Ovary (tissue), 3 donors: ENCODE measurements at regions not wholly inside any gene's neighbourhood (a gene's known extent, or its start where the extent isn't known, plus 50 kb on each side); places are given as distances from the start of the nearest gene placed in this dataset.

Experiments used
- CTCF ChIP-seq, 3 donors: fragments of 450-650 bp in 2 of 3; fragments of 200-600 bp in 1 of 3; IDR thresholded peaks; one replicate each; pipeline versions ENCODE4 v1.5.1 to v1.8.0; 2016 to 2022; ENCODE audit warnings: antibody characterized with exemption in 3 of 3, mild to moderate bottlenecking in 1 of 3
- POLR2A ChIP-seq: fragments of 450-650 bp; IDR thresholded peaks from one replicate; pipeline ENCODE4 v1.6.1; 2017; ENCODE audit warnings: antibody characterized with exemption, mild to moderate bottlenecking, moderate library complexity
- donor health status: DM: no; HTN: no; CAD: no.

GRCh38 chr4:180870623-180871022 lies 1372.6 kb upstream of the TENM3 start:
- TF ChIP-seq CTCF (IDR thresholded peaks at IDR 0.05): no peak
- TF ChIP-seq POLR2A: no peak
